ENCODE measurements at regions not wholly inside any gene's neighbourhood (a gene's known extent, or its start where the extent isn't known, plus 50 kb on each side); places are given as distances from the start of the nearest gene placed in this dataset.

GRCh38 chr1:164021813-164022212 lies 537.2 kb upstream of the PBX1 start:
- no peak for DNase-seq
- no peak for TF ChIP-seq CTCF (IDR thresholded peaks at IDR 0.05)
- Histone ChIP-seq H3K27me3 (no peaks in the 10 kb centered on the region), H3K36me3 (no peaks in the 10 kb centered on the region), H3K4me1 (no peaks in the 10 kb centered on the region), H3K27ac (no peak overlapping the region), H3K9ac (ENCODE audit: low read depth in 2 of 2, low read length in 2 of 2) (no peak overlapping the region), H3K9me3 (no peaks in the 10 kb centered on the region), H3K4me3 (no peak overlapping the region)
- intact Hi-C loops (cut with DNase I), result no loop called here

GRCh38 chr1:164033782-164034181 lies 525.2 kb upstream of the PBX1 start:
- intact Hi-C loops (cut with DNase I), result no loop called here
- no peak for TF ChIP-seq CTCF (IDR thresholded peaks at IDR 0.05)
- no peak overlapping the region for H3K4me3 ChIP-seq

GRCh38 chr1:164040754-164041153 lies 518.2 kb upstream of the PBX1 start:
- Histone ChIP-seq H3K4me1 (no peaks in the 10 kb centered on the region), H3K9me3 (no peaks in the 10 kb centered on the region), H3K27me3 (no peaks in the 10 kb centered on the region), H3K27ac (no peak overlapping the region), H3K4me3 (no peak overlapping the region), H3K9ac (ENCODE audit: low read depth in 2 of 2, low read length in 2 of 2) (no peak overlapping the region), H3K36me3 (no peaks in the 10 kb centered on the region)
- TF ChIP-seq CTCF (IDR thresholded peaks at IDR 0.05), result no peak
- no peak for DNase-seq
- intact Hi-C loops (cut with DNase I), result no loop called here

More at GRCh38 chr1:164033782-164034181, 525.2 kb upstream of the PBX1 start:
- DNase-seq, result no peak
- Histone ChIP-seq H3K9ac (ENCODE audit: low read depth in 2 of 2, low read length in 2 of 2) (no peak overlapping the region), H3K27ac (no peak overlapping the region), H3K9me3 (no peaks in the 10 kb centered on the region), H3K4me1 (no peaks in the 10 kb centered on the region), H3K27me3 (no peaks in the 10 kb centered on the region), H3K36me3 (no peaks in the 10 kb centered on the region)

- no peak for DNase-seq
- no peak overlapping the region for H3K27ac ChIP-seq
- no peaks in the 10 kb centered on the region for H3K27me3 ChIP-seq
- no peaks in the 10 kb centered on the region for H3K9me3 ChIP-seq
- no peak for TF ChIP-seq CTCF (IDR thresholded peaks at IDR 0.05)
- H3K9ac ChIP-seq (ENCODE audit: low read depth in 2 of 2, low read length in 2 of 2), result no peak overlapping the region
- H3K4me3 ChIP-seq, result no peak overlapping the region
- no peaks in the 10 kb centered on the region for H3K36me3 ChIP-seq
- H3K4me1 ChIP-seq, result no peaks in the 10 kb centered on the region
- intact Hi-C loops (cut with DNase I), result no loop called here
Measured at GRCh38 chr1:164051782-164052181, 507.2 kb upstream of the PBX1 start.

- H3K9me3 ChIP-seq, result no peaks in the 10 kb centered on the region
- H3K4me1 ChIP-seq, result no peaks in the 10 kb centered on the region
- DNase-seq, result no peak
- no peak overlapping the region for H3K27ac ChIP-seq
- intact Hi-C loops (cut with DNase I), result no loop called here
- no peak overlapping the region for H3K4me3 ChIP-seq
- H3K9ac ChIP-seq (ENCODE audit: low read depth in 2 of 2, low read length in 2 of 2), result no peak overlapping the region
- TF ChIP-seq CTCF (IDR thresholded peaks at IDR 0.05), result no peak
- no peaks in the 10 kb centered on the region for H3K36me3 ChIP-seq
- no peaks in the 10 kb centered on the region for H3K27me3 ChIP-seq
Measured at GRCh38 chr1:164054331-164054730, 504.7 kb upstream of the PBX1 start.

- Histone ChIP-seq H3K9me3 (no peaks in the 10 kb centered on the region), H3K36me3 (no peaks in the 10 kb centered on the region), H3K4me1 (no peaks in the 10 kb centered on the region), H3K4me3 (no peak overlapping the region), H3K27ac (no peak overlapping the region), H3K27me3 (no peaks in the 10 kb centered on the region), H3K9ac (ENCODE audit: low read depth in 2 of 2, low read length in 2 of 2) (no peak overlapping the region)
- DNase-seq, result no peak
- intact Hi-C loops (cut with DNase I), result no loop called here
- TF ChIP-seq CTCF (IDR thresholded peaks at IDR 0.05), result no peak
Measured at GRCh38 chr1:164058198-164058597, 500.8 kb upstream of the PBX1 start.
